Stomach smooth muscle (tissue), 2 donors: ENCODE measurements at regions not wholly inside any gene's neighbourhood (a gene's known extent, or its start where the extent isn't known, plus 50 kb on each side); places are given as distances from the start of the nearest gene placed in this dataset.

Experiments used
- H3K27ac ChIP-seq: one replicate; pipeline ENCODE4 v1.7.0; 2013; ENCODE audit warnings: mild to moderate bottlenecking, low read length, inconsistent platforms
- H3K27me3 ChIP-seq, 2 donors: one replicate each; pipeline ENCODE4 v1.7.0; 2013; ENCODE audit warnings: low read length in 2 of 2; ENCODE audit not compliant: insufficient read depth in 2 of 2, control insufficient read depth in 1 of 2
- H3K36me3 ChIP-seq, 2 donors: one replicate each; pipeline ENCODE4 v1.7.0; 2013; ENCODE audit warnings: low read length in 2 of 2; ENCODE audit not compliant: control insufficient read depth in 2 of 2, insufficient read depth in 2 of 2
- H3K4me1 ChIP-seq: one replicate; pipeline ENCODE4 v1.7.0; 2013; ENCODE audit warnings: low read length; ENCODE audit not compliant: control insufficient read depth, insufficient read depth
- H3K4me3 ChIP-seq, 2 donors: one replicate each; pipeline ENCODE4 v1.7.0; 2013; ENCODE audit warnings: low read length in 2 of 2
- H3K9ac ChIP-seq, 2 donors: one replicate each; pipeline ENCODE4 v1.7.0; 2013; ENCODE audit warnings: low read length in 2 of 2, mild to moderate bottlenecking in 1 of 2
- H3K9me3 ChIP-seq, 2 donors: one replicate each; pipeline ENCODE4 v1.7.0; 2013; ENCODE audit warnings: low read length in 2 of 2; ENCODE audit not compliant: control insufficient read depth in 2 of 2
- donor health status: healthy.
- donor health status: Pancreatic carcinoma.

DNA sequence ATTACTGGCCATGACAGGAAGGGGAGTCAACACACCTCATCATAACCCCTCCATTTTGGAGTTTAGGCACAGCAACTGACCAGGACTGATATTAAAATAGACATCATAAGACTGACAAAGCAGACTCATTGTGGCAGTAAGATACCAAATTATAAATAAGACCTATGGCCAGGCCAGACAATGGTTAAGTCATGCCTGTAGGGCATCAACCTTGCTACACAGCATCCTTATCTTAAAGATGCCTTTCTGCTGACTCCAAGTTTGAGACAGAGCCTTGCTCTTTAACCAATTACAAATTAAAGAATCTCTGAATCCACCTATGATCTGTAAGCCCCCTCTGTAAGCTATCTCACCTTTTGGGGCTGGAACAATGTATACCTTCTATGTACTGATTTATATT, 65.5 kb downstream of the VCX2 start:
- no peak overlapping the region for H3K4me3 ChIP-seq
- H3K9me3 ChIP-seq = no peaks in the 10 kb centered on the region
- H3K27me3 ChIP-seq = no peaks in the 10 kb centered on the region
- H3K27ac ChIP-seq = no peak overlapping the region
- no peak overlapping the region for H3K9ac ChIP-seq
- H3K36me3 ChIP-seq = no peaks in the 10 kb centered on the region
- no peaks in the 10 kb centered on the region for H3K4me1 ChIP-seq

DNA sequence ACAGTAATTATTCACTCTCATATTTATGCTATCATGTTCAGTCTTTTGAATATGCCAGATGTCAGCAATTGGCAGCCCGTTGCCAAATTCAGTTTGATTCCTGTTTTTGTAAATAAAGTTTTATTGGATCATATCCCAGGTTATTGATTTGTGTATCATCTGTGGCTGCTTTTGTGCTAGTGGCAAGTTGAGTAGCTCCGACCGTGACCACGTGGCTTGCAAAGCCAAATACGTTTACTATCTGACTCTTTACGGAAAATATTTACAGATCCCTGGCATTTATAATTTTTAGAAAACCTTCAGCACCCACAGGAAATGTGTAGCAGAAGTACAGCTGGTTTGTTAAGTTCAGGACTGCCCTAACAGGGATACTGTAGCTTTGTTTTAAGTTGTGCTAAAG, 67.4 kb downstream of the VCX2 start:
- Histone ChIP-seq H3K4me1 (no peaks in the 10 kb centered on the region), H3K4me3 (no peak overlapping the region), H3K27ac (no peak overlapping the region), H3K36me3 (no peaks in the 10 kb centered on the region), H3K27me3 (no peaks in the 10 kb centered on the region), H3K9me3 (no peaks in the 10 kb centered on the region), H3K9ac (no peak overlapping the region)

DNA sequence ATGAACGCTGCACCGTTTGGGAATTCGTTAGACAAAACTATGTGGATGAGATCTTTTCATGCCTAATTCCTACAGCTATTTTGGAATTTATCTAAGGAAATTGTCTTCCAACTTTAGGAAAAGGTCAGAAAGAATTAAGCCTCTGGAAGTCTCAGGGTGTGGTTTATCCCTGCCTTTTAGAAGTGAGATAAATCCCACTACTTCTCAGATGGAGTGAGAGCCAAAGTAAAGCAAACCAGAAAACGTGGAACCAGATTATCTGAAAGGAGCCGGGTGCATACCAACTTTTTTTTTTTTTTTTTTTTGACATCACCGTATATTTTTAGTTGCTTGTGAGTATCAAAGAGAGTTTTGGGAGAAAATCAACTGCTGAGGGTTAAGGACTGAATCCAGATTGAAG, 79.6 kb downstream of the VCX2 start:
- H3K9me3 ChIP-seq = no peaks in the 10 kb centered on the region
- no peaks in the 10 kb centered on the region for H3K27me3 ChIP-seq
- H3K9ac ChIP-seq = no peak overlapping the region
- H3K4me3 ChIP-seq = no peak overlapping the region
- H3K27ac ChIP-seq = no peak overlapping the region
- no peaks in the 10 kb centered on the region for H3K36me3 ChIP-seq
- H3K4me1 ChIP-seq = no peaks in the 10 kb centered on the region

DNA sequence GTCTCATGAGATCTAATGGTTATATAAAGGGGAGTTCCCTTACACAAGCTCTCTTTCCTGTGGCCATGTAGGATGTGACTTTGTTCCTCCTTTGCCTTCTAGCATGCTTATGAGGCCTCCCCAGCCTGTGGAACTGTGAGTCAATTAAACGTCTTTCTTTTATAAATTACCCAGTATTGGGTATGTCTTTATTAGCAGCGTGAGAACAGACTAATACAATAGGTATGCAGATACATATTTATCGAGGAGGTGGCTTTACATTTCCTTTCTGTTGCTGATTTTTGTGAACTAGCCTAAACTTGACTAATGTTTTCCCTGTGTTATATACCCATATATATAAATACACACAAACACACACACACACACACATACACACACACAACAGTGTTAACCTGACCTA, 80.2 kb downstream of the VCX2 start:
- H3K4me3 ChIP-seq = no peak overlapping the region
- H3K9ac ChIP-seq = no peak overlapping the region
- no peak overlapping the region for H3K27ac ChIP-seq
- H3K4me1 ChIP-seq = no peaks in the 10 kb centered on the region
- no peaks in the 10 kb centered on the region for H3K36me3 ChIP-seq
- H3K27me3 ChIP-seq = no peaks in the 10 kb centered on the region
- H3K9me3 ChIP-seq = no peaks in the 10 kb centered on the region

DNA sequence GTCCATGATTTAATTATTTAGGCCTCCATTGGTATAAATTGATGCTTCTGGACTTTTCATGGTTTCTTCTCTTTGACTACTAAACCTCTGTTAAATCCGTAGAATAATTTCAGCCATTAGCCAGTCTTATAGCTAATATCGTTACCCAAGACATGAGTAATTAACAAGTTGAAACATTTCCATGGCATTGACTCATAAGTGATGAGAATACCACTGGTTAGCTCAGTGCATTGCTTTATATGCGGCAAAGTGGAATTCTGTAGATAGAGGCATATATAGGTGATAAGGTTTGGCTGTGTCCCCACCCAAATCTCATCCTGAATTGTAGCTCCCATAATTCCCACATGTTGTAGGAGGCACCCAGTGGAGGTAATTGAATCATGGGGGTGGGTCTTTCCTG, 80.6 kb downstream of the VCX2 start:
- no peaks in the 10 kb centered on the region for H3K4me1 ChIP-seq
- no peaks in the 10 kb centered on the region for H3K9me3 ChIP-seq

DNA sequence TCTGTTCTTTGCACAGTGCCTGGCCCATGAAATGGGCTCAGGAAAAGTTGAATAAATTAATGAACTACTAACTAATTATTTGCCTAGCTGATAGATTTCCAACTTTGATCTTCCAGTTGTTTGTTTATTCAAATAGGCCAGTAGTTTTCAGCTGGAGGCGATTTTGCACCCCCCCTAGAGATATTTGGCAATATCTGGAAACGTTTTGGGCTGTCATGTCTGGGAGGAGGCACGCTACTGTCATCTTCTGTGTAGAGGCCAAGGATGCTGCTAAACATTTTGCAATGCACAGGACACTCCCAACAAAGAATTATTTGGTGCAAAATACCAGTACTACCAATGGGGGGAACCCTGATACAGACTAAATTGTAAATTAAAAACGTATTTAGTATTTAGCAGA, 81.9 kb downstream of the VCX2 start:
- Histone ChIP-seq H3K36me3 (no peaks in the 10 kb centered on the region), H3K27me3 (no peaks in the 10 kb centered on the region), H3K9me3 (no peaks in the 10 kb centered on the region), H3K27ac (no peak overlapping the region), H3K9ac (no peak overlapping the region), H3K4me1 (no peaks in the 10 kb centered on the region), H3K4me3 (no peak overlapping the region)

More for the DNA sequence above, 80.6 kb downstream of the VCX2 start:
- Histone ChIP-seq H3K36me3 (no peaks in the 10 kb centered on the region), H3K9ac (no peak overlapping the region), H3K4me3 (no peak overlapping the region), H3K27me3 (no peaks in the 10 kb centered on the region), H3K27ac (no peak overlapping the region)

DNA sequence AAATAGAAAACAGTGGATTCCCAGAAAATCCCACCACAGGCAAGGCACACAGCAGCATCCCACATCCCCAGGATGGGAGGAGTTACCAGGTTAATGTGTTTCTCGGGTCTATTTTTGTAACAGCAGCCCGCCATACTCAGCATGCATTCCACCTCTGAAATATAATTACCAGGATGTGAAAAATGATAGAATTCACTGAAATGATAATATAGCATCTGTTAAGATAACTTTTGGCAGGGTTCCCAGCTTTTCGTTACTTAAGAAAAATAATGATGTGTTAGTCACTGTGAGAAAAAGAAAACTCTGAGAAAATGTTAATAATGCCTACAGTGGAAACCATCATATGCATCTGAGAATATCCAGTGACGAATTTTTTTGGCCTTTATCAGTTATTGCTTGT, 87.1 kb downstream of the VCX2 start:
- Histone ChIP-seq H3K4me3 (no peak overlapping the region), H3K27me3 (no peaks in the 10 kb centered on the region), H3K9me3 (no peaks in the 10 kb centered on the region), H3K27ac (no peak overlapping the region), H3K36me3 (no peaks in the 10 kb centered on the region), H3K9ac (no peak overlapping the region), H3K4me1 (no peaks in the 10 kb centered on the region)

DNA sequence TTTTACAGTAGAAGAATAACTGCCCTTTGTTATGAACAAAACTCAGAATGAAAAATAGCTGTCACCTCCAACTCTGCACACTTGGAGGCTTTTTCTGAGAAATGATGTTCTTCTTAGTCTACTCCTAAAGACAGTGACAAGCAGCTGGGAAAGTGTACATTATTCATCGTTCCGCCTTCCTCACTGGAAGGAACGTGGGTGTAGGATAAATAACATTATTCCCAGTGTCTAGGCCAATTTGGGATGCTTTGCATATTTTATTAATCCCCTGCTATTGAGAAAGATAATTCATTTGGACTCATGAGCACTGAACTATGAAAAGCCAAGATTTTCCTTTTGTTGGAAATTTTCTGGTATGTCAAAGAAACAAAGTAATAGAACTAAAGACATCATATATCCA, 87.8 kb downstream of the VCX2 start:
- H3K36me3 ChIP-seq = no peaks in the 10 kb centered on the region
- no peaks in the 10 kb centered on the region for H3K27me3 ChIP-seq
- H3K27ac ChIP-seq = no peak overlapping the region
- H3K9ac ChIP-seq = no peak overlapping the region
- no peaks in the 10 kb centered on the region for H3K9me3 ChIP-seq
- no peaks in the 10 kb centered on the region for H3K4me1 ChIP-seq
- H3K4me3 ChIP-seq = no peak overlapping the region

DNA sequence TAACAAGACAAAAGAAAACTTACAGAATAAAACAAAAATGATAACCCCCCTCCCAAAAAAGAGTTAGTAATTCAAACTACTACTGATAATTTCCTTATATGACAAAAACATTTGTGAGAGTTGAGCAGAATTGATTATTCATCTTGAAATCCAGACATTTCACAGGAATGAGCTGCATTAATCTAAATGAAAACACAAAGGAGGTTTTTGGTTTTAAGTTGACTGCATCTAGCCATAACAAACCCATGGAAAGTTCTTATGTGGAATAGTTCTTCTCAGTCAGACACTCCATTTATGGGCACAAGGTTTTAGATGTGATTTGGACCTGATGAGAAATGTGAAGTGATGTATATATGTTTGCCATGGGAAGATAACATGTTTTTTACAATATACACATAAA, 95.4 kb downstream of the VCX2 start:
- H3K27me3 ChIP-seq = no peaks in the 10 kb centered on the region
- no peak overlapping the region for H3K27ac ChIP-seq
- no peak overlapping the region for H3K4me3 ChIP-seq

DNA sequence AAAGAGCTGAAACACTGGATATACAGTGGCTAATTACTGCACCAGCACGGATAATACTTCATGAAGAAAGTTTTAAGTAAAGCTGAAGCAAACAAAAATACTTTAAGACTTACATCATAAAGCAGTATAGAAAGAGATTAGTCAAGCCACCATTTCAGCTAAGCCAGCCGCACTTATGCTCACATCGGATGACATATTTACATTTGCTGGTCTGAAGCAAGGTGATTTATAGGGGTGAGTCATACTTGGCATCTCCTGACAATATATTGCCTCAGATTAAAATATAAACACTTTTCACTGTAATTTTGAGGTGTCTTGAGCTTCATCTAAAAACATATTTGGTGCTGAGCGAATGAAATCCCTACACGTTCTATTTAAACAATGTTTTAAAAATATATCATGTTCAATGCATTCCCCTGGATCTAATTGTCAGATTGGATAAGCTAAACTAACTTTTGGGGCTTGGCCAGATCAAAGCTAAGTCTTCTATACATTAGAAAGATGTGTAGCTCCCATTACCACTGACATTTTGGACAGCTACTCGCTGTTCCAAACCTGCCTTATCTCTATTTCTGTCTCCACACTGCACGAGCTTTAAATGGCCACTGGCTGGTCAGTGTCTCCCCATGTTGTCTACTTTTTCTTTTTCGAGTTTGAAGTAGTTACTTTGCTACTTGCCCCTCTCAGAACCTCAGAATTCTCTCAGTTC, 103.2 kb downstream of the VCX2 start:
- no peaks in the 10 kb centered on the region for H3K36me3 ChIP-seq
- H3K27me3 ChIP-seq = no peaks in the 10 kb centered on the region
- no peaks in the 10 kb centered on the region for H3K4me1 ChIP-seq
- no peak overlapping the region for H3K4me3 ChIP-seq
- H3K27ac ChIP-seq = no peak overlapping the region
- no peaks in the 10 kb centered on the region for H3K9me3 ChIP-seq
- H3K9ac ChIP-seq = no peak overlapping the region

More for the DNA sequence above, 95.4 kb downstream of the VCX2 start:
- Histone ChIP-seq H3K9me3 (no peaks in the 10 kb centered on the region), H3K9ac (no peak overlapping the region), H3K4me1 (no peaks in the 10 kb centered on the region), H3K36me3 (no peaks in the 10 kb centered on the region)

DNA sequence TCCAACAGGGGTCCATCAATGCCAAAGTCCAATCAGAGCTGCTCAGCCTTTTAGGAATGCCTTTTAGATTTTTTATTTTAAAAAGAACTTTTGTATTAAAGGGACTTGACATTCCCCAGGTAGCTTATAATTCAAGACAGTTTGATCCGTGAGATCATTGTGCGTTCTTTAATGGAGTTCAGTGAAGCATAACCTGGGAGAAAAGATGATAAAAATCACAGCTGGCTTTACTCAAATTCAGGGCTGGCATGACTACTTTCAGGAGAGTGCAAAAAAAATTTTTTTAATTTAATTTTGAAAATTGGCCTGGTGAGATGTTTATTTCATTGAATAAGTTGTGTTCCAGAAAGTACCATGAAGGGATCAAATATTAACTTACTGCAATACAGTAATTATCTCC, 118.2 kb downstream of the VCX2 start:
- Histone ChIP-seq H3K36me3 (no peaks in the 10 kb centered on the region), H3K27ac (no peak overlapping the region), H3K4me3 (no peak overlapping the region), H3K27me3 (no peaks in the 10 kb centered on the region), H3K4me1 (peaks cover 3% of the 10 kb centered on the region), H3K9ac (no peak overlapping the region), H3K9me3 (no peaks in the 10 kb centered on the region)
